ENCODE measurements at regions not wholly inside any gene's neighbourhood (a gene's known extent, or its start where the extent isn't known, plus 50 kb on each side); places are given as distances from the start of the nearest gene placed in this dataset.

- Histone ChIP-seq H2AFZ (ENCODE audit: low read depth, low read length) (no peak overlapping the region), H3K9ac (replicated peaks; ENCODE audit: extremely low read depth, insufficient read depth, low read length) (no peak overlapping the region), H3K79me2 (ENCODE audit: control insufficient read depth, insufficient read depth, low read length) (no peaks in the 10 kb centered on the region), H3K27ac (ENCODE audit: insufficient read depth, low read depth, low read length) (no peak overlapping the region), H3K36me3 (ENCODE audit: control insufficient read depth in 2 of 2, extremely low read depth in 1 of 2, insufficient read depth in 2 of 2, low read length in 2 of 2) (no peaks in the 10 kb centered on the region), H3K4me3 (replicated peaks in 1 of 3; ENCODE audit: insufficient read depth in 1 of 3, low read depth in 1 of 3, low read length in 3 of 3) (no peak overlapping the region), H3K9me3 (replicated peaks; ENCODE audit: control insufficient read depth, insufficient read depth, low read length) (no peaks in the 10 kb centered on the region), H4K20me1 (replicated peaks; ENCODE audit: control insufficient read depth, extremely low read depth, insufficient read depth, low read length) (no peaks in the 10 kb centered on the region), H3K9me1 (replicated peaks; ENCODE audit: control insufficient read depth, extremely low read depth, insufficient read depth, low read length) (no peaks in the 10 kb centered on the region), H3K4me1 (ENCODE audit: control insufficient read depth, extremely low read depth, insufficient read depth, low read length) (no peaks in the 10 kb centered on the region), H3K4me2 (ENCODE audit: insufficient read depth, low read length) (no peak overlapping the region), H3K27me3 (ENCODE audit: control insufficient read depth in 2 of 2, insufficient read depth in 2 of 2, low read length in 2 of 2) (no peaks in the 10 kb centered on the region)
- DNase-seq (ENCODE audit: low read depth, low spot score) (no peak), FAIRE-seq (no peak)
- TF ChIP-seq JUN (IDR thresholded peaks at IDR 0.05; ENCODE audit: borderline replicate concordance, insufficient read depth, insufficient read length, low read depth) (no peak), CTCF (IDR thresholded peaks at IDR 0.05; ENCODE audit: extremely low read depth in 1 of 2, insufficient read depth in 1 of 2, low read depth in 1 of 2, low read length in 2 of 2) (no peak), POLR2AphosphoS5 (IDR thresholded peaks at IDR 0.05; ENCODE audit: insufficient read depth, low read depth, low read length) (no peak), MAX (IDR thresholded peaks at IDR 0.05; ENCODE audit: insufficient read depth, insufficient read length) (no peak), FOS (IDR thresholded peaks at IDR 0.05; ENCODE audit: borderline replicate concordance, insufficient read depth, low read length) (no peak), POLR2A (IDR thresholded peaks at IDR 0.05; ENCODE audit: low read depth, low read length) (no peak), GATA2 (IDR thresholded peaks at IDR 0.05; ENCODE audit: insufficient read depth, insufficient read length, low read depth, low read length) (no peak), EZH2 (IDR thresholded peaks at IDR 0.05; ENCODE audit: borderline replicate concordance, low read depth, low read length, severe bottlenecking) (no peak), MYC (IDR thresholded peaks at IDR 0.05; ENCODE audit: low read depth, low read length) (no peak)
- ChIA-PET POLR2A (no interaction called here), CTCF (no interaction called here)
- no TSS peak for BruUV-seq (replicated peaks)
- dilution Hi-C loops (cut with MboI; ENCODE audit: extremely low pct_ligation_motif_present, low sequenced_read_pairs) = no loop called here
- intact Hi-C loops (cut with micrococcal nuclease) = no loop called here
These were observed 125.6 kb upstream of the PRPS1L1 start for GRCh38 chr7:18153183-18153748.

Measured in endothelial cell of umbilical vein (primary cell).